ENCODE measurements at regions not wholly inside any gene's neighbourhood (a gene's known extent, or its start where the extent isn't known, plus 50 kb on each side); places are given as distances from the start of the nearest gene placed in this dataset.
"Not testable (repeated sequence)": the region's sequence is repeated elsewhere in the genome, so short reads cannot be mapped to it uniquely, and the experiment has no call there.

- peak; percentile 5 for DNase-seq
Observed at GRCh38 chr5:36531401-36531800, 75.0 kb upstream of the SLC1A3 start.

- no peak for DNase-seq
Observed at GRCh38 chr5:36535378-36535777, 71.0 kb upstream of the SLC1A3 start.

- DNase-seq = no peak
Observed at GRCh38 chr5:36535859-36536615, 70.4 kb upstream of the SLC1A3 start.

- DNase-seq = no peak
Observed at GRCh38 chr5:36536616-36537005, 69.8 kb upstream of the SLC1A3 start.

- no peak for DNase-seq
Observed at GRCh38 chr5:36537724-36538123, 68.7 kb upstream of the SLC1A3 start.

GRCh38 chr5:36552651-36553393 lies 53.6 kb upstream of the SLC1A3 start:
- no peak for DNase-seq

GRCh38 chr5:36555035-36555434 lies 51.4 kb upstream of the SLC1A3 start:
- DNase-seq = not testable (repeated sequence)
